DMS79 treated with DMSO at 0.1 percent for 48 hours (cell line): ENCODE measurements at regions not wholly inside any gene's neighbourhood (a gene's known extent, or its start where the extent isn't known, plus 50 kb on each side); places are given as distances from the start of the nearest gene placed in this dataset.

ENCODE experiments used
- DNase-seq: peaks from one replicate; lab custom pipeline; 2025; lab: John Stamatoyannopoulos, UW

- DNase-seq: no peak
These were observed 79.3 kb downstream of the PCTP start for GRCh38 chr17:55829995-55830612.

GRCh38 chr17:55830699-55831471 is 80.0 kb downstream of the PCTP start:
- peak; percentile 36 for DNase-seq

GRCh38 chr17:55833306-55833705 is 82.5 kb downstream of the PCTP start:
- DNase-seq: no peak

- no peak for DNase-seq
These were observed 91.7 kb downstream of the PCTP start for GRCh38 chr17:55842405-55843158.

GRCh38 chr17:55843785-55844184 is 92.9 kb downstream of the PCTP start:
- DNase-seq: no peak

GRCh38 chr17:55845385-55845784 is 94.5 kb downstream of the PCTP start:
- no peak for DNase-seq

GRCh38 chr17:55846745-55847144 is 95.9 kb downstream of the PCTP start:
- no peak for DNase-seq

GRCh38 chr17:55852734-55853133 is 101.9 kb downstream of the PCTP start:
- DNase-seq: no peak

GRCh38 chr17:55859301-55859795 is 108.5 kb downstream of the PCTP start:
- DNase-seq: no peak

- DNase-seq: no peak
These were observed 114.4 kb downstream of the PCTP start for GRCh38 chr17:55865072-55865762.

- DNase-seq: no peak
These were observed 119.2 kb downstream of the PCTP start for GRCh38 chr17:55870044-55870443.

- DNase-seq: no peak
These were observed 121.5 kb downstream of the PCTP start for GRCh38 chr17:55872374-55872773.

- DNase-seq: no peak
These were observed 122.3 kb downstream of the PCTP start for GRCh38 chr17:55873017-55873758.

- no peak for DNase-seq
These were observed 132.3 kb downstream of the PCTP start for GRCh38 chr17:55883149-55883548.

GRCh38 chr17:55887531-55887930 is 136.7 kb downstream of the PCTP start:
- DNase-seq: no peak

- no peak for DNase-seq
These were observed 138.4 kb downstream of the PCTP start for GRCh38 chr17:55889271-55889670.

- DNase-seq: no peak
These were observed 144.4 kb downstream of the PCTP start for GRCh38 chr17:55895112-55895759.

- no peak for DNase-seq
These were observed 146.4 kb downstream of the PCTP start for GRCh38 chr17:55897301-55897700.

GRCh38 chr17:55898195-55898594 is 147.3 kb downstream of the PCTP start:
- DNase-seq: no peak

- DNase-seq: no peak
These were observed 149.3 kb downstream of the PCTP start for GRCh38 chr17:55900188-55900587.
